CD4-positive, CD25-positive, alpha-beta regulatory T cell (primary cell): ENCODE measurements at regions not wholly inside any gene's neighbourhood (a gene's known extent, or its start where the extent isn't known, plus 50 kb on each side); places are given as distances from the start of the nearest gene placed in this dataset.

Source experiments
- ATAC-seq, 2 donors: fragments of 150-1000 bp; cut with Tn5 transposase; one replicate each; pipeline ENCODE4 v1.10.0; 2021; ENCODE audit warnings: low read depth in 2 of 2, moderate number of reproducible peaks in 2 of 2, moderate library complexity in 1 of 2
- DNase-seq, 3 donors: peaks; one replicate each; pipeline versions ENCODE4 v3.0.0 to v3.0.0-alpha.2; 2012 to 2022; ENCODE audit warnings: mixed read lengths in 1 of 3
- H3K27ac ChIP-seq: one replicate; pipeline ENCODE4 v1.7.0; 2013; ENCODE audit warnings: mild to moderate bottlenecking, low read length; ENCODE audit not compliant: insufficient read depth, poor library complexity, severe bottlenecking
- H3K27me3 ChIP-seq: one replicate; pipeline ENCODE4 v1.7.0; 2013; ENCODE audit warnings: low read length; ENCODE audit not compliant: control insufficient read depth, insufficient read depth
- H3K36me3 ChIP-seq: one replicate; pipeline ENCODE4 v1.7.0; 2013; ENCODE audit warnings: mild to moderate bottlenecking, low read length, moderate library complexity; ENCODE audit not compliant: control insufficient read depth, insufficient read depth
- H3K4me1 ChIP-seq: 2 replicates; pipeline ENCODE4 v1.7.0; 2013; ENCODE audit warnings: mild to moderate bottlenecking, low read length; ENCODE audit not compliant: insufficient read depth, control insufficient read depth, poor library complexity, severe bottlenecking
- H3K4me3 ChIP-seq: one replicate; pipeline ENCODE4 v1.7.0; 2013; ENCODE audit warnings: low read depth, mild to moderate bottlenecking, low read length, moderate library complexity
- H3K9me3 ChIP-seq, 2 experiments: 1 replicate in 1 of 2; 2 replicates in 1 of 2; pipeline ENCODE4 v1.7.0; 2013; ENCODE audit warnings: low read length in 2 of 2, mild to moderate bottlenecking in 1 of 2, moderate library complexity in 1 of 2; ENCODE audit not compliant: control insufficient read depth in 2 of 2
- H3K27ac Mint-ChIP-seq, 3 donors: one replicate each; pipeline ENCODE4 v1.8.0; 2020 to 2022; ENCODE audit warnings: mild to moderate bottlenecking in 3 of 3, mixed read lengths in 3 of 3, moderate library complexity in 2 of 3
- H3K27me3 Mint-ChIP-seq: one replicate; pipeline ENCODE4 v1.8.0; 2022; ENCODE audit warnings: mild to moderate bottlenecking, mixed read lengths
- H3K36me3 Mint-ChIP-seq: one replicate; pipeline ENCODE4 v1.8.0; 2020; ENCODE audit warnings: mixed read lengths
- H3K4me1 Mint-ChIP-seq, 4 donors: one replicate each; pipeline ENCODE4 v1.8.0; 2020 to 2022; ENCODE audit warnings: mixed read lengths in 4 of 4, mild to moderate bottlenecking in 1 of 4
- H3K4me3 Mint-ChIP-seq, 4 donors: one replicate each; pipeline ENCODE4 v1.8.0; 2020 to 2022; ENCODE audit warnings: mild to moderate bottlenecking in 4 of 4, mixed read lengths in 4 of 4, moderate library complexity in 3 of 4
- H3K9me3 Mint-ChIP-seq, 7 donors: one replicate each; pipeline ENCODE4 v1.8.0; 2020 to 2022; ENCODE audit warnings: mixed read lengths in 7 of 7, mild to moderate bottlenecking in 3 of 7, moderate library complexity in 2 of 7

GRCh38 chr2:150587547-150588505 is 100.4 kb upstream of the RND3 start:
- H3K4me3 ChIP-seq: no peak overlapping the region
- Mint-ChIP-seq H3K4me1 (no peaks in the 10 kb centered on the region), H3K27me3 (no peaks in the 10 kb centered on the region)

GRCh38 chr2:150586858-150587257 is 99.4 kb upstream of the RND3 start:
- Mint-ChIP-seq H3K36me3 (no peaks in the 10 kb centered on the region), H3K4me3 (no peak overlapping the region)
- no peak for ATAC-seq

More at GRCh38 chr2:150587547-150588505, 100.4 kb upstream of the RND3 start:
- Mint-ChIP-seq H3K27ac (no peak overlapping the region), H3K36me3 (no peaks in the 10 kb centered on the region), H3K4me3 (no peak overlapping the region), H3K9me3 (peaks cover 0 to 4% (median 0%) of the 10 kb centered on the region in 7 donors)
- no peaks in the 10 kb centered on the region for H3K9me3 ChIP-seq
- ATAC-seq (no peak), DNase-seq (no peak)
- no peaks in the 10 kb centered on the region for H3K36me3 ChIP-seq
- H3K27ac ChIP-seq: no peak overlapping the region
- no peaks in the 10 kb centered on the region for H3K4me1 ChIP-seq
- no peaks in the 10 kb centered on the region for H3K27me3 ChIP-seq

GRCh38 chr2:150585221-150585971 is 97.9 kb upstream of the RND3 start:
- Mint-ChIP-seq H3K4me1 (no peaks in the 10 kb centered on the region), H3K9me3 (peaks cover 0 to 9% (median 2%) of the 10 kb centered on the region in 7 donors), H3K36me3 (no peaks in the 10 kb centered on the region), H3K27ac (no peak overlapping the region), H3K27me3 (no peaks in the 10 kb centered on the region), H3K4me3 (no peak overlapping the region)
- no peaks in the 10 kb centered on the region for H3K36me3 ChIP-seq
- no peak for ATAC-seq
- H3K4me3 ChIP-seq: no peak overlapping the region
- no peaks in the 10 kb centered on the region for H3K9me3 ChIP-seq
- no peaks in the 10 kb centered on the region for H3K27me3 ChIP-seq
- no peaks in the 10 kb centered on the region for H3K4me1 ChIP-seq
- no peak for DNase-seq
- no peak overlapping the region for H3K27ac ChIP-seq

More at GRCh38 chr2:150586858-150587257, 99.4 kb upstream of the RND3 start:
- no peaks in the 10 kb centered on the region for H3K27me3 Mint-ChIP-seq
- no peaks in the 10 kb centered on the region for H3K4me1 Mint-ChIP-seq
- Histone ChIP-seq H3K4me1 (no peaks in the 10 kb centered on the region), H3K27me3 (no peaks in the 10 kb centered on the region), H3K36me3 (no peaks in the 10 kb centered on the region), H3K9me3 (no peaks in the 10 kb centered on the region), H3K4me3 (no peak overlapping the region), H3K27ac (no peak overlapping the region)
- no peak for DNase-seq
- H3K9me3 Mint-ChIP-seq: peaks cover 0 to 7% (median under 1%) of the 10 kb centered on the region in 7 donors
- no peak overlapping the region for H3K27ac Mint-ChIP-seq

GRCh38 chr2:150584081-150584480 is 96.6 kb upstream of the RND3 start:
- H3K4me3 ChIP-seq: no peak overlapping the region
- H3K36me3 ChIP-seq: no peaks in the 10 kb centered on the region
- H3K27ac ChIP-seq: no peak overlapping the region
- peaks cover 0 to 16% (median 6%) of the 10 kb centered on the region in 7 donors for H3K9me3 Mint-ChIP-seq
- no peak for ATAC-seq
- H3K36me3 Mint-ChIP-seq: no peaks in the 10 kb centered on the region
- H3K4me3 Mint-ChIP-seq: no peak overlapping the region
- H3K27me3 ChIP-seq: no peaks in the 10 kb centered on the region
- H3K27me3 Mint-ChIP-seq: no peaks in the 10 kb centered on the region
- no peaks in the 10 kb centered on the region for H3K4me1 ChIP-seq
- no peaks in the 10 kb centered on the region for H3K4me1 Mint-ChIP-seq
- no peak for DNase-seq
- no peak overlapping the region for H3K27ac Mint-ChIP-seq
- peaks cover 0 to 2% of the 10 kb centered on the region in 2 experiments for H3K9me3 ChIP-seq

- H3K27me3 ChIP-seq: no peaks in the 10 kb centered on the region
- H3K4me1 Mint-ChIP-seq: no peaks in the 10 kb centered on the region
- no peak overlapping the region for H3K27ac ChIP-seq
- ATAC-seq (no peak), DNase-seq (no peak)
- H3K4me1 ChIP-seq: no peaks in the 10 kb centered on the region
- peaks cover 6 to 9% of the 10 kb centered on the region in 2 experiments for H3K9me3 ChIP-seq
- no peaks in the 10 kb centered on the region for H3K36me3 Mint-ChIP-seq
- no peak overlapping the region for H3K27ac Mint-ChIP-seq
- no peaks in the 10 kb centered on the region for H3K27me3 Mint-ChIP-seq
- no peak overlapping the region for H3K4me3 Mint-ChIP-seq
- peaks cover 2 to 25% (median 9%) of the 10 kb centered on the region in 7 donors for H3K9me3 Mint-ChIP-seq
- H3K4me3 ChIP-seq: no peak overlapping the region
- H3K36me3 ChIP-seq: no peaks in the 10 kb centered on the region
These were observed 94.4 kb upstream of the RND3 start for GRCh38 chr2:150581717-150582472.

GRCh38 chr2:150578481-150578880 is 91.0 kb upstream of the RND3 start:
- peaks cover 6 to 9% of the 10 kb centered on the region in 2 experiments for H3K9me3 ChIP-seq

GRCh38 chr2:150575861-150576260 is 88.4 kb upstream of the RND3 start:
- no peaks in the 10 kb centered on the region for H3K36me3 Mint-ChIP-seq
- Histone ChIP-seq H3K9me3 (peaks cover 6 to 9% of the 10 kb centered on the region in 2 experiments), H3K4me1 (no peaks in the 10 kb centered on the region), H3K4me3 (no peak overlapping the region), H3K27ac (no peak overlapping the region), H3K27me3 (no peaks in the 10 kb centered on the region), H3K36me3 (no peaks in the 10 kb centered on the region)
- H3K9me3 Mint-ChIP-seq: peaks cover 0 to 18% (median 9%) of the 10 kb centered on the region in 7 donors
- no peaks in the 10 kb centered on the region for H3K4me1 Mint-ChIP-seq
- H3K27me3 Mint-ChIP-seq: no peaks in the 10 kb centered on the region
- DNase-seq (no peak), ATAC-seq (no peak)
- no peak overlapping the region for H3K27ac Mint-ChIP-seq
- no peak overlapping the region for H3K4me3 Mint-ChIP-seq

More at GRCh38 chr2:150578481-150578880, 91.0 kb upstream of the RND3 start:
- Histone ChIP-seq H3K27ac (no peak overlapping the region), H3K4me1 (no peaks in the 10 kb centered on the region), H3K4me3 (no peak overlapping the region), H3K36me3 (no peaks in the 10 kb centered on the region), H3K27me3 (no peaks in the 10 kb centered on the region)
- Mint-ChIP-seq H3K9me3 (peaks cover 4 to 25% (median 9%) of the 10 kb centered on the region in 7 donors), H3K27ac (no peak overlapping the region), H3K4me1 (no peaks in the 10 kb centered on the region), H3K4me3 (no peak overlapping the region), H3K27me3 (no peaks in the 10 kb centered on the region), H3K36me3 (no peaks in the 10 kb centered on the region)
- ATAC-seq (no peak), DNase-seq (no peak)
